Loucy (cell line): ENCODE measurements at regions not wholly inside any gene's neighbourhood (a gene's known extent, or its start where the extent isn't known, plus 50 kb on each side); places are given as distances from the start of the nearest gene placed in this dataset.

Experiments used
- CTCF ChIP-seq: fragments of 200-600 bp; sonication (generic); conservative IDR thresholded peaks from 2 replicates; pipeline ENCODE4 v1.5.1; 2014; ENCODE audit warnings: mild to moderate bottlenecking, antibody characterized with exemption, low read length
- EZH2phosphoT487 ChIP-seq: fragments of 200-600 bp; IDR thresholded peaks from 2 replicates; pipeline ENCODE4 v1.6.1; 2018; ENCODE audit warnings: antibody characterized with exemption, mild to moderate bottlenecking, moderate library complexity, borderline replicate concordance

- no peak for TF ChIP-seq CTCF
- TF ChIP-seq EZH2phosphoT487 = no peak
These were observed 69.8 kb upstream of the CTXND1 start for GRCh38 chr15:80321853-80322252.
